ENCODE measurements at regions not wholly inside any gene's neighbourhood (a gene's known extent, or its start where the extent isn't known, plus 50 kb on each side); places are given as distances from the start of the nearest gene placed in this dataset.

DNA sequence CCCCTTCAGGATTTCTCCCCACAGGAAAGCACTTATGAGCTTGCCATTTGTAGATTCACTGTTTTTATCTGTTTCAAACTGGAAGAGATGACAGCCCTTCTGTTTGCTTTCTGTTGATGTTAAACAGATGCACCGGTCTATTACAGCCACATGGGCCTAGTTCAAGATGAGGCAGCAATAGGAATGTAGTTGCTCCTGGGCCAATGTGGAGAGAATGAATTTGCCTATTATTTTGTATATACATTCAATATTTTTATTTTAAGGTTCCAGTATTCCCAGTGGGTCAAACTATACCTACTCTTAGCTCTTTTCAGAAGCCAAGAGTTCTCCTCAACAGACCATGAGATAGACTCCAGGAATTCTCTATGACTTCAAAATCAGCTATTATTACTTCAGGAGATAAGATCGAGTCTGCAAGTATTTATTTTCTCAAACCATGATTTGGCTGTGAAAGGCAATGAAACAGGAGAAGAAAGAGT is 461.6 kb downstream of the RASEF start:
- no peaks in the 10 kb centered on the region for H3K9me3 ChIP-seq (ENCODE audit: low read depth)
- H3K9ac ChIP-seq, result no peak overlapping the region
- no peaks in the 10 kb centered on the region for H3K79me2 ChIP-seq (ENCODE audit: low read depth)
- no peak for DNase-seq (ENCODE audit: low spot score)
- no peaks in the 10 kb centered on the region for H3K36me3 ChIP-seq
- H3K27ac ChIP-seq, result no peak overlapping the region
- H3K9me3 Mint-ChIP-seq, result no peaks in the 10 kb centered on the region
- H3K4me1 Mint-ChIP-seq, result peaks cover 23% of the 10 kb centered on the region
- no peak overlapping the region for H2AFZ ChIP-seq (replicated peaks)
- peaks cover 7% of the 10 kb centered on the region for H3K4me1 ChIP-seq
- no peaks in the 10 kb centered on the region for H4K20me1 ChIP-seq (ENCODE audit: low read depth)
- peaks cover 3% of the 10 kb centered on the region for H3K27me3 Mint-ChIP-seq (ENCODE audit: insufficient read depth, low read depth)
- no peak overlapping the region for H3K27ac Mint-ChIP-seq
- no peak overlapping the region for H3K4me3 Mint-ChIP-seq
- TF ChIP-seq CTCF (IDR thresholded peaks at IDR 0.05), result no peak
- no peak for TF ChIP-seq EZH2 (IDR thresholded peaks at IDR 0.05)
- TF ChIP-seq EZH2phosphoT487 (IDR thresholded peaks at IDR 0.05), result no peak
- H3F3A ChIP-seq (ENCODE audit: low read depth), result no peaks in the 10 kb centered on the region
- no peak overlapping the region for H3K4me3 ChIP-seq
- H3K27me3 ChIP-seq, result no peaks in the 10 kb centered on the region
- no peak overlapping the region for H3K4me2 ChIP-seq
- no peaks in the 10 kb centered on the region for H3K36me3 Mint-ChIP-seq

GRCh38 chr9:82604947-82605656 is 457.8 kb downstream of the RASEF start:
- Histone ChIP-seq H2AFZ (replicated peaks) (no peak overlapping the region), H3K27me3 (no peaks in the 10 kb centered on the region), H3K4me1 (peaks cover 11% of the 10 kb centered on the region), H3K4me2 (no peak overlapping the region), H3K4me3 (no peak overlapping the region), H3K9ac (no peak overlapping the region), H3K79me2 (ENCODE audit: low read depth) (no peaks in the 10 kb centered on the region), H4K20me1 (ENCODE audit: low read depth) (no peaks in the 10 kb centered on the region), H3K36me3 (no peaks in the 10 kb centered on the region), H3K9me3 (ENCODE audit: low read depth) (no peaks in the 10 kb centered on the region), H3K27ac (no peak overlapping the region), H3F3A (ENCODE audit: low read depth) (no peaks in the 10 kb centered on the region)
- DNase-seq (ENCODE audit: low spot score), result no peak
- TF ChIP-seq CTCF (IDR thresholded peaks at IDR 0.05) (no peak), EZH2 (IDR thresholded peaks at IDR 0.05) (no peak), EZH2phosphoT487 (IDR thresholded peaks at IDR 0.05) (no peak)
- no peaks in the 10 kb centered on the region for H3K9me3 Mint-ChIP-seq
- peaks cover 3% of the 10 kb centered on the region for H3K27me3 Mint-ChIP-seq (ENCODE audit: insufficient read depth, low read depth)
- H3K36me3 Mint-ChIP-seq, result no peaks in the 10 kb centered on the region
- H3K4me1 Mint-ChIP-seq, result peaks cover 26% of the 10 kb centered on the region
- no peak overlapping the region for H3K4me3 Mint-ChIP-seq
- H3K27ac Mint-ChIP-seq, result no peak overlapping the region

DNA sequence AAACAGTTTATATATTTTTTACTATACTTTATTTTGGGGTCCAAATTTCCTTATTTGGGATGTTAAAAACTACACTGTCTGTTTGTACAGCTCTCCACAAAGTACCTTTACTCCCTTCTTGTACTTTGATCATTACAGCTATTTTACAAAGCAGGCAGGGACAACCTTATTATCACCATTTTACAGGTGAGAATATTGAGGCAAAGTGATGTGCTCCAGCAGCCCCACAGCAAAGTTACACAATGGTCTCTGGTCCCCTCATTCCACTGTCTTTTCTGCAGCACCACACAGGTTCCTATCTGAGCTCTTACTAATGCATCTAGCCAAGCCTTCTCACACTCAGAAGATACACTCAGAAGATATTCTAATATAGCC is 457.3 kb downstream of the RASEF start:
- H3K4me3 Mint-ChIP-seq, result no peak overlapping the region
- Histone ChIP-seq H3K79me2 (ENCODE audit: low read depth) (no peaks in the 10 kb centered on the region), H3K27ac (no peak overlapping the region), H3K36me3 (no peaks in the 10 kb centered on the region), H3K4me2 (no peak overlapping the region), H4K20me1 (ENCODE audit: low read depth) (no peaks in the 10 kb centered on the region), H2AFZ (replicated peaks) (no peak overlapping the region), H3K4me1 (peaks cover 13% of the 10 kb centered on the region), H3K4me3 (no peak overlapping the region), H3K27me3 (no peaks in the 10 kb centered on the region), H3F3A (ENCODE audit: low read depth) (no peaks in the 10 kb centered on the region), H3K9ac (no peak overlapping the region), H3K9me3 (ENCODE audit: low read depth) (no peaks in the 10 kb centered on the region)
- TF ChIP-seq EZH2phosphoT487 (IDR thresholded peaks at IDR 0.05) (no peak), EZH2 (IDR thresholded peaks at IDR 0.05) (no peak), CTCF (IDR thresholded peaks at IDR 0.05) (no peak)
- H3K36me3 Mint-ChIP-seq, result no peaks in the 10 kb centered on the region
- no peak overlapping the region for H3K27ac Mint-ChIP-seq
- no peaks in the 10 kb centered on the region for H3K9me3 Mint-ChIP-seq
- DNase-seq (ENCODE audit: low spot score), result no peak
- peaks cover 3% of the 10 kb centered on the region for H3K27me3 Mint-ChIP-seq (ENCODE audit: insufficient read depth, low read depth)
- H3K4me1 Mint-ChIP-seq, result peaks cover 29% of the 10 kb centered on the region
